Germinal center (tissue), 1 donor: ENCODE measurements at regions not wholly inside any gene's neighbourhood (a gene's known extent, or its start where the extent isn't known, plus 50 kb on each side); places are given as distances from the start of the nearest gene placed in this dataset.
"Not testable (repeated sequence)": the region's sequence is repeated elsewhere in the genome, so short reads cannot be mapped to it uniquely, and the experiment has no call there.

ENCODE experiments used
- DNase-seq: peaks from one replicate; pipeline ENCODE4 v3.0.0; 2012; ENCODE audit warnings: mixed read lengths, low spot score

- no peak for DNase-seq
Measured at GRCh38 chr4:104129243-104129642, 365.5 kb downstream of the CXXC4 start.

GRCh38 chr4:104128850-104129213 lies 365.9 kb downstream of the CXXC4 start:
- DNase-seq, result no peak

DNA sequence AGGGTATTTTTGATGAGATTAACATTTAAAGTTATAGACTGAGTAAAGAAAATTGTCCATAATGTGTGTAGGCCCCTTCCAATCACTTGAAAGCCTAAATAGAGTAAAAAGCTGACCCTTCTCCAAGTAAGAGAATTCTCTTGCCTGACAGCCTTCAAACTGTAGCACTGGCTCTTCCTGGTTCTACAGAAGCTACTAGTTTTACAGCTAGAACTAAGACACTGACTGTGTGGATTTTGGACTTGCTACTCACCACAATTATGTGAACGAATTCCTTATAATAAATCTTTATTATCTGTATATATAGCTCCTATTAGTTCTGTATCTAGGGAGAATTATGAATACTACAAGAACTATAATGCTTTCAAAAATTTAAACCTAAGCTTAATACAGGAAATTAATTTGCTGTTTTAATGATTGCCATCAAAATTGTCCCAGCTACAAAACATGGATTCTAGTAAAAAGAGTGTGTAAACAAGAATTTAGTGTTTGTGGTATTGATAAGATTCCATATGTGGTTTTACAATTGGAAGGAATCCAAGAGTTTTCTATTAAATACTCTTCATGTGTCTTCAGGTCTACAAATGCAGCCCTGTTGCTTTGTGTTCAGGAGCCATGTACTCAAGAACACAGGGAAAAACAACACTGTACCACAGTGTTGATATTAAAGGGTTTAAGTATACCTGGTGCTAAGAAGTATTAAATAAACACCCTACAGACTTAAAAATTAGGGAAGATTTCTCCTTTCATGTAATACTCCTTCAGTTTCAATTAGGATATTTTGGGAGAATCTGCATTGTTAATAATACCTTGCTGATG lies 366.5 kb downstream of the CXXC4 start:
- no peak for DNase-seq

GRCh38 chr4:104123021-104123420 lies 371.7 kb downstream of the CXXC4 start:
- DNase-seq, result no peak

DNA sequence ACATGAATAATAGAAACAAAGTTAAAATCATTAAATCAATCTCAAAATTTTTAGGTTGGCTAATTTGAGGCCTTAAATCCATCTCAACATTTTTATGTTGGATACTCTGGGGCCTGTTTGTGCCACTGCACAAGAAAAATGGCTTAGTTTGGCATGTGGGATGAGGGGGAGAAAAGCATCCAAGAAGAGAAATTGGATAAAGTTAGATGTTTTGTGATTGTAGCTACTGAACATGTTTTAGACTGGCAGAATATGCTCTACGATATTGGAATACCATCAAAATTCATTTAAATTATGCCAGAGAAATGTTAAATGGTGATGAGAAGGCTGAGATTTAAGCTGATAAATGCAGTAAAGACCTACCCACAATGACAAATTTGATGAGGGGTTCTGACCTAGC lies 376.9 kb downstream of the CXXC4 start:
- no peak for DNase-seq

DNA sequence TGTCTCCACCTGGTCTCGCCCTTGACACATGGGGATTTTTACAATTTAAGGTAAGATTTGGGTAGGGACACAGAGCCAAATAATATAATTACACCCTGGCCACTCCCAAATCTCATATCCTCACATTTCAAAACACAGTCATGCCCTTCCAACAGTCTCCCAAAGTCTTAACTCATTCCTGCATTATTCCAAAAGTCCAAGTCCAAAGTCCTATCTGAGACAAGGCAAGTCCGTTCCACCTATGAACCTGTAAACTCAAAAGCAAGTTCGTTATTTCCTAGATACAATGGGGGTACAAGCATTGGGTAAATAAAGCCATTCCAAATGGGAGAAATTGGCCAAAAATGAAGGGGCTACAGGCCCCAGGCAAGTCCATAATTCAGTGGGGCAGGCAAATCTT lies 380.8 kb downstream of the CXXC4 start:
- no peak for DNase-seq

DNA sequence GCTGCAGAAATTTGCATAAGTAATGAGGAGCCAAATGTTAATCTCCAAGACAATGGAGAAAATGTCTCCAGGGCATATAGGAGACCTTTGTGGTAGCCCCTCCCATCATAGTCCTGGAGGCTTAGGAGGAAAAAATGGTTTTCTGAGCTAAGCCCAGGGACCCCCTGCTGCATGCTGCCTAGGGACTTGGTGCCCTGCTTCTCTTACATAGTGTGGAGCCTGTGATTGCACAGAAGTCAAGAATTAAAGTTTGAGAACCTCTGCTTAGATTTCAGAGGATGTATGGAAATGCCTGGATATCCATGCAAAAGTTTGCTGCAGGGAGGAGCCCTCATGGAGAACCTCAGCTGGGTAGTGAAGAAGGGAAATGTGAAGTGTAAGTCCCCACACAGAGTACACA lies 379.4 kb upstream of the TACR3 start:
- DNase-seq, result no peak

- DNase-seq, result no peak
Measured at GRCh38 chr4:104093247-104093646, 373.5 kb upstream of the TACR3 start.

GRCh38 chr4:104073229-104073628 lies 353.4 kb upstream of the TACR3 start:
- no peak for DNase-seq

DNA sequence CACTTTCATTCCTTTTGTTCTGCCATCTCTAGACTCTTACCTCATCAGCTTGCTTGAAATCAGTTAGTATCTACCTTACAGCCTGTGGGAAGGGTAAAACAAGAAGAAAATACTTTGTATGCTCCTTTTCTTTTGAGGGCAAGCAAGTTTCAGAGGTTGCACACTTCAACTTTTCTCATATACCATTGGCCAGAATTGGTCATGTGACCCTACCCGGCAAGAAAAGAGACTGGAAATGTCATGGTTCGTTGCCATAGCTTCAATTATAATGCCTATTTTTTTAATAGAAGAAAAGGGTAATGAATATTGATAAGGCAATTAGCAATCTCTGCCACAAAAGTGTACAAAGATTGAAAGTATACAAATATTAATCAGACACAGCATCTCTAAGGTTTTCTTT lies 346.7 kb upstream of the TACR3 start:
- no peak for DNase-seq

DNA sequence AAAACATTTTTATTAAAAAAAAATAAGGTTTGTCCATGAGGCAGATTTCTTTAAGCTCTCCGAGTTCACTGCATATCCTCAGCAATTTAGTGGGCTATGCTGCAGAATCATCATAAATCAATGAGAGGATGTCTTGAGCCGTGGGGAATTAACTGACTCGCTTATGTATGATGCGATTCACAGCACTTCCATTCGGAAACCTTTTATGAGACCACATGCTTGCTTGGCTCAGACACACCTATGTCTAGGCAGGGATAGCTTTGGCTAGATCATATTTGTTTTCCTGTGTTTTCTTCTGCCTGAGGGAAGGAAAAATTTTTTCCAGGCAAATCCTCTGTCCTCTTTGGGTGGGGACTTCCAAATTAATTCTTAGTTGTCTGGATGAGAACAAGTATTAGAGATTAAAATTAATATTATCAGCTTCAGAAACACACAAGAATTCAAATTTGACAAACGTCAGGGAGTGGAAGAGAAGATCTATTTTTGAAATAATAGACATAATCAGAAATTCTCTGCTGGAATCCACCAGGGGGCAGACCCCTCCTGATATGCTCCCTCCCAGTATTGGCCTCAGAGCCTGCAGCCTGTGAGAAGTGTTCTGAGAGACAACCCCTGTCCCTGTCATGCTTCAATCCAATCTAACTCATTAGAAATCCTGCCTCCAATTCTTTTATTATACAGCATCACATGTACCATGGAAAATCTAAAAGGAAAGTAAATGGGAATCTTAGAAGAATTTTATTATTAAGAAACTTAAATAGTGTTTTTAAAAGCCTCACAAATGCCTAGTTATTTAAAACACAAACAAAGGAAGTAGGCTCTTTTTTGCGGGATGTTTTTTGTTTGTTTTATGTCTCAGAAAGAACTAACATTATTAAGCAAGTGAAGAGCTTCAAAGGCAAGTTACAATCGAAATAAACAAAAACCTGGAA lies 345.1 kb upstream of the TACR3 start:
- DNase-seq, result no peak

- no peak for DNase-seq
Measured at GRCh38 chr4:104063341-104063740, 343.6 kb upstream of the TACR3 start.

- DNase-seq, result no peak
Measured at GRCh38 chr4:104044369-104044768, 324.6 kb upstream of the TACR3 start.

- no peak for DNase-seq
Measured at GRCh38 chr4:104032896-104033295, 313.1 kb upstream of the TACR3 start.

DNA sequence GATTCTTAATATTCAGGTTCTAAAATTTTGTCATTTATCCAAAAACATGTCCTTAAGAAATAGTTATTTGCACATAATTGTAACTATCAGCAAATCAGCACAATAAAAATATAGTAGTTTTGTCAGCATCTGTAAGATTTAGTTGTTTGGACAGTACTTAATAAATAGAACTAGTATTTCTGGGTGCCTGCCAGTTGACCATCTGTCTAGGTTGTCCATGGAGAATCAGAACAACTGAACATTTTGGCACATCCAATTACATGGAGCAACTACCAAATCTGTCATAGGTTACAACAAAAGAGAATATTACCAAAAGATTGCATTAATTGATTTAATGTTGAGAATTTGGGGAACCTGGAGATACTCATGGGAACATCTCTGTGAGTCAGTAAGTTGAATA lies 305.5 kb upstream of the TACR3 start:
- DNase-seq, result no peak

DNA sequence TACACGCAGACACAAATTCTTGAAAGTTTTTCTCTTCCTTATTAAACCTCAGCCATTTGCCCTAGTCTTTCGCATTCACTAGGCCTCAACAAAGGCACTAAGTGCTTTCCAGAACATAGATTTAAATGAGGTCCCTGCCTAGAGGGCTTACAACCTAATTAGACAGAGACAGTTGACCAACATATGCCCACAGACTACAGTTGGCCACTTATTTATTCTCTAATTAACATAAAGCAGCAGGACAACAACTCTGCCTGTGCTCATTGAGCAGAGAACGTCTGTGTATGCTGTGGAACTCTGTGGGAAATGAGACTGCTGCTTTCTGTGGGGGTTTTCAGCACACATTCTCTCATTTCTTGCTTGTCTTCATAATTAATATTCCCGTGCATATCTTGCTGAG lies 303.0 kb upstream of the TACR3 start:
- no peak for DNase-seq

DNA sequence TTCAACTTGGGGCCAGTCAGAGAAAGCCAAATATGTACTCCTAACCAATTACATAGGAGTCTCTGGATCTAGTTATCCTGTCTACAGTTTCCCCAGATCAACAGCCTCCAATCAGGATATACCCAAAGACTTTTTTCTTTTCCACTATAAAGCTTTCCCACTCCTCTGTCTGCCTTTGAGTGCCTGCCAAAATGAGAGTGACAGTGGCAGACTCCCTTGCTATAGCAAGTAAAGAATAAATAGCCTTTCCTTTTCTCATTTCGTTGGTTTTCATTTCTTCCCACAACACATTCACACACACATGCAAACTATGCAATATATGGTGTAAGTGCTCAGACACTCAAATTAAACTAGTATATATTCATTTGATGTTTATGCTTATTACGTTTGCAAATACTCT lies 302.4 kb upstream of the TACR3 start:
- no peak for DNase-seq

- no peak for DNase-seq
Measured at GRCh38 chr4:104020641-104021040, 300.9 kb upstream of the TACR3 start.

GRCh38 chr4:104017213-104017612 lies 297.4 kb upstream of the TACR3 start:
- DNase-seq, result no peak

- DNase-seq, result no peak
Measured at GRCh38 chr4:104015680-104016079, 295.9 kb upstream of the TACR3 start.

GRCh38 chr4:104010722-104011121 lies 290.9 kb upstream of the TACR3 start:
- no peak for DNase-seq

GRCh38 chr4:104002318-104002717 lies 282.5 kb upstream of the TACR3 start:
- DNase-seq, result not testable (repeated sequence)

DNA sequence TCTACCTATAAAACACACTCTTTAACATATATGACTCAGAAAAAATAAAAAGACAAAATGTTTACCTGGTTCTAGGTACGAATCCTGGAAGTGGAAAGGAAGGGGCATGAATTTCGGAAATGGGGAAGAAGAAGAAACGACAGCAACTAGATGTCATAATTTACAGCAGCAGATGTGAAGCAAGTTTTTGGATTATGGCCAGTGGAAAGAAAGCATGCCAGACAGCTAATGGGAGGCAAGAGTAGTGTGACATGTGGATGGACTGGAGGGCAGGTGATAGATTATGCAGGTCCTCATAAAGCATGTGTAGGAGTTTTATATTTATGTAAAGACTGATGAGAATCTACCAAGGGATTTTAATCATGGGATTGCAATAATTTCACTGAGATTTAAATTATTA lies 279.0 kb upstream of the TACR3 start:
- no peak for DNase-seq
